ENCODE measurements at regions not wholly inside any gene's neighbourhood (a gene's known extent, or its start where the extent isn't known, plus 50 kb on each side); places are given as distances from the start of the nearest gene placed in this dataset.

DNA sequence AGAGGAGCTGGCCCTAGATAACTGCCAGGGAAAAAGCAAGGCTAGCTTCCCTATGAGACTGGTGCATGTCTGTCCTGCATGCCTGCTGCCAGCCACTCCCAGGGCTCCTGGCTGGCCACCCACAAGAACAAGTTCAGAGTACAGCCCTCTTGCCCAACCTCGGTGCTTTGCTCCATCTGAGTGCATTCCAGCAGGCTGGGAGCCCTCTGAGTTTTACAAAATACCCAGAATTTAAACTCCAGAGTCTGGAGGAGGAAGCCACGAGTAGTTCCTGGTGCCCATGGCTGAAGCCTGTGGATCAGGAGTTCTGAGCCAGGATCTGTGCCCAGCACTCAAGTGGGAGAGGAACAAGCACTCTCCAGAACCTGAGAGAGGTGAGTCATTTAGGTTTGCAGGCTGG is 111.6 kb downstream of the MAGEE2 start:
- Histone ChIP-seq H3K4me1 (ENCODE audit: insufficient read depth, poor library complexity, severe bottlenecking) (no peaks in the 10 kb centered on the region), H3K36me3 (ENCODE audit: low read depth) (no peaks in the 10 kb centered on the region), H3K27me3 (ENCODE audit: insufficient read depth, poor library complexity, severe bottlenecking) (no peaks in the 10 kb centered on the region), H3K27ac (ENCODE audit: poor library complexity, severe bottlenecking) (no peak overlapping the region), H3K9me3 (ENCODE audit: severe bottlenecking) (no peaks in the 10 kb centered on the region), H3K4me3 (ENCODE audit: severe bottlenecking) (no peak overlapping the region)
- TF ChIP-seq CTCF (IDR thresholded peaks at IDR 0.05; ENCODE audit: poor library complexity, severe bottlenecking) = no peak
- DNase-seq (ENCODE audit: low spot score) (no peak), ATAC-seq (ENCODE audit: low read depth) (no peak)

- Histone ChIP-seq H3K27me3 (ENCODE audit: insufficient read depth, poor library complexity, severe bottlenecking) (no peaks in the 10 kb centered on the region), H3K27ac (ENCODE audit: poor library complexity, severe bottlenecking) (no peak overlapping the region), H3K36me3 (ENCODE audit: low read depth) (no peaks in the 10 kb centered on the region), H3K9me3 (ENCODE audit: severe bottlenecking) (no peaks in the 10 kb centered on the region), H3K4me3 (ENCODE audit: severe bottlenecking) (no peak overlapping the region), H3K4me1 (ENCODE audit: insufficient read depth, poor library complexity, severe bottlenecking) (no peaks in the 10 kb centered on the region)
- DNase-seq (ENCODE audit: low spot score) (no peak), ATAC-seq (ENCODE audit: low read depth) (no peak)
- TF ChIP-seq CTCF (IDR thresholded peaks at IDR 0.05; ENCODE audit: poor library complexity, severe bottlenecking) = no peak
Observed at GRCh38 chrX:75655627-75656026, 129.4 kb downstream of the MAGEE2 start.

DNA sequence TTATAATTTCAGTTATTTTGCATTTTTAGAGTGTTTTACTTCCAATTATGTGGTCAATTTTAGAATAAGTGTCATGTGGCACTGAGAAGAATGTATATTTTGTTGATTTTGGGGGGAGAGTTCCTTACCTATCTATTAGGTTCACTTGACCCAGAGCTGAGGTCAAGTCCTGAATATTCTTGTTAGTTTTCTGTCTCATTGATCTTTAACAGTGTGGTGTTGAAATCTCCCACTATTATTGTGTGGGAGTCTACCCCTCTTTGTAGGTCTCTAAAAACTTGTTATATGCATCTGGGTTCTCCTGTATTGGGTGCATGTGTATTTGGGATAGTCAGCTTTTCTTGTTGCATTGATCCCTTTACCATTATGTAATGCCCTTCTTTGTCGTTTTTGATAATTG is 127.0 kb upstream of the ZDHHC15 start:
- ATAC-seq (ENCODE audit: low read depth) (no peak), DNase-seq (ENCODE audit: low spot score) (no peak)
- no peaks in the 10 kb centered on the region for H3K36me3 ChIP-seq (ENCODE audit: low read depth)
- H3K4me1 ChIP-seq (ENCODE audit: insufficient read depth, poor library complexity, severe bottlenecking) = no peaks in the 10 kb centered on the region
- H3K27ac ChIP-seq (ENCODE audit: poor library complexity, severe bottlenecking) = no peak overlapping the region
- H3K9me3 ChIP-seq (ENCODE audit: severe bottlenecking) = no peaks in the 10 kb centered on the region
- no peak overlapping the region for H3K4me3 ChIP-seq (ENCODE audit: severe bottlenecking)
- no peak for TF ChIP-seq CTCF (IDR thresholded peaks at IDR 0.05; ENCODE audit: poor library complexity, severe bottlenecking)
- no peaks in the 10 kb centered on the region for H3K27me3 ChIP-seq (ENCODE audit: insufficient read depth, poor library complexity, severe bottlenecking)

DNA sequence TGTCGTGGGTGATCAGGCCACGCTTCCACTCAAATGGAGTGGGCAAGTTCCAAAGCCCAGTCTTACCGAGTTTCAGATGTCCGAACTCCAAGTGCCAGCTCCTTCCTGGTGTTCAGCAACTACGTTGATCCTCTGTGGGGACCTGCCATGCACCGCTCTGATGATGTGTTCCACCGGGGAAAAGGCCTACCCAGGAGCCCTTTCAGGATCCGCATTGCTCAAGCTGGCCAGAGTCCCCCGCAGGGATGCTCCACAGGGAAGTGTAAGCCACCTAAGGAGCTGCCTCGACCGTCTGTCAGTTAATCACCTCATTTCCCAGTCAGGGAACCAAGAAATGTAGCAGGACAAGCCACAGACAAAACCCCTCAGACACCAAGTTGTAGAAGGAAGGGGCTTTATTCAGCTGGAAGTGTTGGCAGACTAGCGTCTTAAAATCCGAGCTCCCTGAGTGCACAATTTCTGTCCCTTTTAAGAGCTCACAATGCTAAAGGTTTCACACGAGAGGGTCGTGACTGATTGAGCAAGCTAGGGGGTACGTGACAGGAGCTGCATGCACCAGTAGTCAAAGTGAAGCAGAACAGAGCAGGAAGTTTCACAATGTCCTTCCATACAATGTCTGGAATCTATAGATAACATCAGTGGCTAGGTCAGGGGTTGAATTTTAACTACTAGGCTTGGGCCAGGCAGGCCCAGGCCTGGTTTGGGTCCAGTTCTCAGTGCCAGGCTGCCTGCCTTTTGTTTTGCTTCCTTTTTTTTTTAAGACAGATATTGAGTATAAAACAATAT is 126.2 kb upstream of the ZDHHC15 start:
- Histone ChIP-seq H3K4me1 (ENCODE audit: insufficient read depth, poor library complexity, severe bottlenecking) (no peaks in the 10 kb centered on the region), H3K9me3 (ENCODE audit: severe bottlenecking) (no peaks in the 10 kb centered on the region), H3K4me3 (ENCODE audit: severe bottlenecking) (no peak overlapping the region), H3K27me3 (ENCODE audit: insufficient read depth, poor library complexity, severe bottlenecking) (no peaks in the 10 kb centered on the region), H3K36me3 (ENCODE audit: low read depth) (no peaks in the 10 kb centered on the region), H3K27ac (ENCODE audit: poor library complexity, severe bottlenecking) (no peak overlapping the region)
- DNase-seq (ENCODE audit: low spot score) (no peak), ATAC-seq (ENCODE audit: low read depth) (no peak)
- no peak for TF ChIP-seq CTCF (IDR thresholded peaks at IDR 0.05; ENCODE audit: poor library complexity, severe bottlenecking)

DNA sequence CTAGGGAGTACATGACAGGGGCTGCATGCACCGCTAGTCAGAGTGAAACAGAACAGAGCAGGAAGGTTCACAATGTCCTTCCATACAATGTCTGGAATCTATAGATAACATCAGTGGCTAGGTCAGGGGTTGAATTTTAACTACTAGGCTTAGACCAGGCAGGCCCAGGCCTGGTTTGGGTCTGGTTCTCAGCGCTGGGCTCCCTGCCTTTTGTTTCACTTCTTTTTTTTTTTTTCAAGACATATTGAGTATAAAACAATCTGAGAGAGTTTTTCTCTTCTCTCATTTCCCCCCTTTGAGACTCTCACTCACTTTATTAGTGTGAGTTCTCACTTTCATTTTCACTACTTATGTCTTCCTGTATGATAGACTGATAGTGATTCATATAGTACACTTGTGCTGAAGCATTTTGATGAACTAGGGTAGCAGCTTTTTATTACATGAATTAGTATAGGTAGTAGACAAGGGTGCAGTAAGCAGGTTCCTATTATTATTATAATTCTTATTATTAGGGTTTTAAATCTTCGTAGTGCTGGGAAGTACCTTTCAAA is 120.0 kb upstream of the ZDHHC15 start:
- no peak overlapping the region for H3K27ac ChIP-seq (ENCODE audit: poor library complexity, severe bottlenecking)
- H3K36me3 ChIP-seq (ENCODE audit: low read depth) = no peaks in the 10 kb centered on the region
- no peak for TF ChIP-seq CTCF (IDR thresholded peaks at IDR 0.05; ENCODE audit: poor library complexity, severe bottlenecking)
- no peak overlapping the region for H3K4me3 ChIP-seq (ENCODE audit: severe bottlenecking)
- H3K9me3 ChIP-seq (ENCODE audit: severe bottlenecking) = no peaks in the 10 kb centered on the region
- ATAC-seq (ENCODE audit: low read depth) = no peak
- no peaks in the 10 kb centered on the region for H3K4me1 ChIP-seq (ENCODE audit: insufficient read depth, poor library complexity, severe bottlenecking)
- DNase-seq (ENCODE audit: low spot score) = no peak
- no peaks in the 10 kb centered on the region for H3K27me3 ChIP-seq (ENCODE audit: insufficient read depth, poor library complexity, severe bottlenecking)
